Common myeloid progenitor, CD34-positive (primary cell): ENCODE measurements at regions not wholly inside any gene's neighbourhood (a gene's known extent, or its start where the extent isn't known, plus 50 kb on each side); places are given as distances from the start of the nearest gene placed in this dataset.
"Not testable (repeated sequence)": the region's sequence is repeated elsewhere in the genome, so short reads cannot be mapped to it uniquely, and the experiment has no call there.

ENCODE experiments used
- CTCF ChIA-PET: fragments of 350-600 bp; sonication (Branson Sonifier 250); formaldehyde crosslinking; loops from one replicate; lab custom pipeline; 2021; ENCODE audit warnings: antibody characterized with exemption; lab: Charles Lee
- POLR2A ChIA-PET: fragments of 350-600 bp; sonication (Branson Sonifier 250); formaldehyde crosslinking; loops from one replicate; lab custom pipeline; 2021; ENCODE audit warnings: antibody characterized with exemption; lab: Charles Lee
- DNase-seq, 3 donors: peaks; one replicate each; pipeline versions ENCODE4 v3.0.0 to v3.0.0-alpha.2; 2013
- H3K27ac ChIP-seq, 2 experiments: 1 replicate in 1 of 2; 2 replicates in 1 of 2; pipeline ENCODE4 v1.7.0; 2013; ENCODE audit warnings: inconsistent platforms in 2 of 2, low read length in 2 of 2, mild to moderate bottlenecking in 2 of 2, low read depth in 1 of 2, moderate library complexity in 1 of 2; ENCODE audit not compliant: severe bottlenecking in 2 of 2, insufficient read depth in 1 of 2, poor library complexity in 1 of 2
- H3K27me3 ChIP-seq, 5 experiments: replicated peaks in 2 of 5; 1 replicate in 3 of 5; 2 replicates in 2 of 5; pipeline versions ENCODE4 v1.6.1 to v1.7.0; 2013; ENCODE audit warnings: low read length in 4 of 5, mild to moderate bottlenecking in 2 of 5, moderate library complexity in 2 of 5, inconsistent platforms in 1 of 5; ENCODE audit not compliant: insufficient read depth in 5 of 5, control insufficient read depth in 4 of 5
- H3K36me3 ChIP-seq, 4 experiments: 1 replicate in 2 of 4; 2 replicates in 2 of 4; pipeline versions ENCODE4 v1.6.1 to v1.7.0; 2013; ENCODE audit warnings: low read length in 3 of 4, control low read depth in 1 of 4, mild to moderate bottlenecking in 1 of 4; ENCODE audit not compliant: control insufficient read depth in 4 of 4, insufficient read depth in 4 of 4
- H3K4me1 ChIP-seq, 4 experiments: 1 replicate in 3 of 4; 2 replicates in 1 of 4; pipeline versions ENCODE4 v1.6.1 to v1.7.1; 2013; ENCODE audit warnings: low read length in 3 of 4, mild to moderate bottlenecking in 3 of 4, control low read depth in 1 of 4, inconsistent platforms in 1 of 4, moderate library complexity in 1 of 4; ENCODE audit not compliant: control insufficient read depth in 4 of 4, insufficient read depth in 4 of 4; ENCODE audit errors: control extremely low read depth in 1 of 4
- H3K4me3 ChIP-seq, 7 experiments: 1 replicate in 4 of 7; 2 replicates in 3 of 7; pipeline versions ENCODE4 v1.5.1 to v1.7.0; 2013; ENCODE audit warnings: mild to moderate bottlenecking in 7 of 7, low read length in 6 of 7, moderate library complexity in 6 of 7, inconsistent platforms in 2 of 7, low read depth in 2 of 7, control low read depth in 1 of 7; ENCODE audit not compliant: insufficient read depth in 4 of 7, control insufficient read depth in 1 of 7; ENCODE audit errors: extremely low read depth in 1 of 7
- H3K9me3 ChIP-seq, 5 experiments: 1 replicate in 4 of 5; 2 replicates in 1 of 5; pipeline versions ENCODE4 v1.6.1 to v1.7.1; 2013; ENCODE audit warnings: low read length in 4 of 5, mild to moderate bottlenecking in 2 of 5, inconsistent platforms in 1 of 5, low read depth in 1 of 5, moderate library complexity in 1 of 5; ENCODE audit not compliant: control insufficient read depth in 4 of 5, insufficient read depth in 2 of 5; ENCODE audit errors: control extremely low read depth in 1 of 5
- WGBS: methylation state at CpG from one replicate; pipeline ENCODE4 v1.1.5; 2013; ENCODE audit not compliant: insufficient coverage; 5-methylcytosine and 5-hydroxymethylcytosine counted together

- H3K36me3 ChIP-seq, H3K4me3 ChIP-seq, H3K27me3 ChIP-seq, POLR2A ChIA-PET, H3K9me3 ChIP-seq, DNase-seq, H3K4me1 ChIP-seq, H3K27ac ChIP-seq: not testable (repeated sequence)
- WGBS: 86% methylated on average over 1 of the region's 2 CpGs
- CTCF ChIA-PET: interaction anchor here (0.6 kb wide), 1 partner anchor 287 kb away, joined by 3 read pairs; no protein-coding TSS in a partner anchor
These were observed 113.6 kb downstream of the PRR15 start for GRCh38 chr7:29677254-29677653.

GRCh38 chr7:29679963-29680362 is 116.3 kb downstream of the PRR15 start:
- peaks cover 0 to 12% (median 3%) of the 10 kb centered on the region in 4 experiments for H3K4me1 ChIP-seq
- DNase-seq, H3K27ac ChIP-seq, H3K9me3 ChIP-seq, POLR2A ChIA-PET, CTCF ChIA-PET, H3K4me3 ChIP-seq, H3K27me3 ChIP-seq, H3K36me3 ChIP-seq: not testable (repeated sequence)
- WGBS: no CpG with 5 or more reads among the region's 2 CpGs

GRCh38 chr7:29680601-29681000 is 117.0 kb downstream of the PRR15 start:
- DNase-seq, POLR2A ChIA-PET, CTCF ChIA-PET, H3K27me3 ChIP-seq, H3K27ac ChIP-seq, H3K36me3 ChIP-seq, H3K4me3 ChIP-seq, H3K9me3 ChIP-seq: not testable (repeated sequence)
- no CpG with 5 or more reads among the region's 2 CpGs for WGBS
- peaks cover 0 to 12% (median 3%) of the 10 kb centered on the region in 4 experiments for H3K4me1 ChIP-seq

- Histone ChIP-seq H3K4me1 (peaks cover 0 to 12% (median 5%) of the 10 kb centered on the region in 4 experiments), H3K27ac (peak overlapping the region in 1 of 2 experiments; percentile 86), H3K4me3 (peak overlapping the region; percentile 67 to 88 (median 75))
- CTCF ChIA-PET: interaction anchor here (1.6 kb wide), 1 partner anchor 123 kb away, joined by 4 read pairs; no protein-coding TSS in a partner anchor
- peak in 2 of 3 donors; percentile 57 to 67 for DNase-seq
- H3K9me3 ChIP-seq, H3K27me3 ChIP-seq, H3K36me3 ChIP-seq, POLR2A ChIA-PET: not testable (repeated sequence)
- 0% methylated on average over 14 of the region's 34 CpGs for WGBS
These were observed 120.6 kb downstream of the PRR15 start for GRCh38 chr7:29684151-29684786.

- no peaks in the 10 kb centered on the region for H3K9me3 ChIP-seq
- DNase-seq: peak; percentile 69 to 86 (median 82)
- 0% methylated on average over 77 of the region's 114 CpGs for WGBS
- no peaks in the 10 kb centered on the region for H3K27me3 ChIP-seq
- peak overlapping the region in 1 of 2 experiments; percentile 86 for H3K27ac ChIP-seq
- H3K4me3 ChIP-seq: peak overlapping the region; percentile 67 to 88 (median 75)
- H3K4me1 ChIP-seq: peaks cover 0 to 12% (median 5%) of the 10 kb centered on the region in 4 experiments
- no peaks in the 10 kb centered on the region for H3K36me3 ChIP-seq
- POLR2A ChIA-PET: no interaction called here
- CTCF ChIA-PET: interaction anchor here (1.6 kb wide), 1 partner anchor 124 kb away, joined by 4 read pairs; no protein-coding TSS in a partner anchor
These were observed 121.3 kb upstream of the WIPF3 start for GRCh38 chr7:29684787-29685650.

- Histone ChIP-seq H3K4me3 (peak overlapping the region; percentile 67 to 88 (median 75)), H3K4me1 (peaks cover 0 to 11% (median 5%) of the 10 kb centered on the region in 4 experiments), H3K27ac (peak overlapping the region in 1 of 2 experiments; percentile 86)
- H3K36me3 ChIP-seq, H3K27me3 ChIP-seq, H3K9me3 ChIP-seq, POLR2A ChIA-PET: not testable (repeated sequence)
- no CpG with 5 or more reads among the region's 21 CpGs for WGBS
- peak in 2 of 3 donors; percentile 17 to 23 for DNase-seq
- CTCF ChIA-PET: interaction anchor here (0.6 kb wide), 1 partner anchor 38 kb away, joined by 3 read pairs; no protein-coding TSS in a partner anchor
These were observed 120.5 kb upstream of the WIPF3 start for GRCh38 chr7:29685651-29686271.
